Glutamatergic neuron (in vitro differentiated cells): ENCODE measurements at regions not wholly inside any gene's neighbourhood (a gene's known extent, or its start where the extent isn't known, plus 50 kb on each side); places are given as distances from the start of the nearest gene placed in this dataset.
"Not testable (repeated sequence)": the region's sequence is repeated elsewhere in the genome, so short reads cannot be mapped to it uniquely, and the experiment has no call there.

Experiments used
- DNase-seq: peaks from one replicate; pipeline ENCODE4 v3.0.0; 2022
- H3K27ac Mint-ChIP-seq: one replicate; pipeline ENCODE4 v1.8.0; 2020; ENCODE audit warnings: mild to moderate bottlenecking, mixed read lengths, inconsistent platforms; ENCODE audit not compliant: unreplicated experiment
- H3K27me3 Mint-ChIP-seq: one replicate; pipeline ENCODE4 v1.8.0; 2020; ENCODE audit warnings: mild to moderate bottlenecking, moderate library complexity, mixed read lengths, inconsistent platforms; ENCODE audit not compliant: unreplicated experiment
- H3K36me3 Mint-ChIP-seq: one replicate; pipeline ENCODE4 v1.8.0; 2020; ENCODE audit warnings: mild to moderate bottlenecking, mixed read lengths, inconsistent platforms; ENCODE audit not compliant: unreplicated experiment
- H3K4me1 Mint-ChIP-seq: one replicate; pipeline ENCODE4 v1.8.0; 2020; ENCODE audit warnings: mild to moderate bottlenecking, low read depth, mixed read lengths, inconsistent platforms; ENCODE audit not compliant: unreplicated experiment
- H3K4me3 Mint-ChIP-seq: one replicate; pipeline ENCODE4 v1.8.0; 2020; ENCODE audit warnings: mild to moderate bottlenecking, mixed read lengths, inconsistent platforms; ENCODE audit not compliant: unreplicated experiment
- H3K9me3 Mint-ChIP-seq: one replicate; pipeline ENCODE4 v1.8.0; 2020; ENCODE audit warnings: mild to moderate bottlenecking, moderate library complexity, mixed read lengths, inconsistent platforms; ENCODE audit not compliant: unreplicated experiment
- CTCF ChIP-seq: fragments of 200-600 bp; sonication (generic); IDR thresholded peaks from one replicate; pipeline ENCODE4 v1.5.0; 2021; ENCODE audit not compliant: partially characterized antibody, unreplicated experiment

- no peak for DNase-seq
- Mint-ChIP-seq H3K27ac (no peak overlapping the region), H3K4me3 (no peak overlapping the region)
Observed at GRCh38 chr20:11702721-11703518, 214.8 kb upstream of the BTBD3 start.

GRCh38 chr20:11705512-11705911 is 212.2 kb upstream of the BTBD3 start:
- Mint-ChIP-seq H3K27me3 (no peaks in the 10 kb centered on the region), H3K9me3 (no peaks in the 10 kb centered on the region), H3K27ac (no peak overlapping the region), H3K4me1 (peaks cover 7% of the 10 kb centered on the region), H3K36me3 (no peaks in the 10 kb centered on the region), H3K4me3 (no peak overlapping the region)
- no peak for DNase-seq
- TF ChIP-seq CTCF: no peak

More at GRCh38 chr20:11702721-11703518, 214.8 kb upstream of the BTBD3 start:
- H3K9me3 Mint-ChIP-seq: no peaks in the 10 kb centered on the region
- no peaks in the 10 kb centered on the region for H3K27me3 Mint-ChIP-seq
- H3K4me1 Mint-ChIP-seq: peaks cover 7% of the 10 kb centered on the region
- no peak for TF ChIP-seq CTCF
- no peaks in the 10 kb centered on the region for H3K36me3 Mint-ChIP-seq

GRCh38 chr20:11708223-11708622 is 209.5 kb upstream of the BTBD3 start:
- not testable (repeated sequence) for H3K4me1 Mint-ChIP-seq, DNase-seq, H3K27ac Mint-ChIP-seq, H3K27me3 Mint-ChIP-seq, H3K9me3 Mint-ChIP-seq, H3K36me3 Mint-ChIP-seq, H3K4me3 Mint-ChIP-seq

GRCh38 chr20:11711214-11711613 is 206.5 kb upstream of the BTBD3 start:
- no peak for DNase-seq
- peaks cover 3% of the 10 kb centered on the region for H3K27me3 Mint-ChIP-seq
- H3K27ac Mint-ChIP-seq: no peak overlapping the region
- peaks cover 6% of the 10 kb centered on the region for H3K4me1 Mint-ChIP-seq
- H3K4me3 Mint-ChIP-seq: no peak overlapping the region
- no peaks in the 10 kb centered on the region for H3K36me3 Mint-ChIP-seq
- H3K9me3 Mint-ChIP-seq: peaks cover under 1% of the 10 kb centered on the region
- TF ChIP-seq CTCF: no peak

- H3K4me3 Mint-ChIP-seq: no peak overlapping the region
- DNase-seq: no peak
- H3K27me3 Mint-ChIP-seq: peaks cover 3% of the 10 kb centered on the region
- H3K9me3 Mint-ChIP-seq: peaks cover 2% of the 10 kb centered on the region
- no peak for TF ChIP-seq CTCF
- H3K36me3 Mint-ChIP-seq: no peaks in the 10 kb centered on the region
- H3K4me1 Mint-ChIP-seq: peaks cover 8% of the 10 kb centered on the region
- no peak overlapping the region for H3K27ac Mint-ChIP-seq
Observed at GRCh38 chr20:11712639-11713160, 205.0 kb upstream of the BTBD3 start.
